Left renal pelvis (tissue), 4 donors: ENCODE measurements at regions not wholly inside any gene's neighbourhood (a gene's known extent, or its start where the extent isn't known, plus 50 kb on each side); places are given as distances from the start of the nearest gene placed in this dataset.

Source experiments
- DNase-seq, 4 donors: peaks; one replicate each; pipeline ENCODE4 v3.0.0-alpha.2; 2013; ENCODE audit warnings: low read depth in 4 of 4, low spot score in 3 of 4

DNA sequence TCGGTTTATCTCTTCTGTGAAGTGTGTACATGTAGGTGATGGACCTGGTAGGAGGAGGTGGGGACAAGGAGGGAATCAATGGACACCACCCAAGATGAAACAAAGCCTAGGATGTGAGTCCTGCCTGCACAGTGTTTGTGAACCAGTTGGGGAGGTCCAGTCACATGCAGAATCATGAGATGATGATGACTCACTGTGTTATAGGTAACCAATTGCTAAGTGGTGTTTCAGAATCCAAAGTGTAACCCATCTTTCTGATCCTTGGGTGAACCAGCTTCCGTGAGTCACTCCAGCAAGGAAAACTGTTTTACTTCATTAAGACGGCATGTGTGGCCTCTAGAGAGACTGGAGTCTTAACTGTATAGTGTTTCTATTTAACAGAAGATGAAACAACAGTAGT, 57.9 kb upstream of the HPF1 start:
- DNase-seq: no peak

- DNase-seq: no peak
These were observed 53.7 kb upstream of the HPF1 start for GRCh38 chr4:169811476-169811875.

DNA sequence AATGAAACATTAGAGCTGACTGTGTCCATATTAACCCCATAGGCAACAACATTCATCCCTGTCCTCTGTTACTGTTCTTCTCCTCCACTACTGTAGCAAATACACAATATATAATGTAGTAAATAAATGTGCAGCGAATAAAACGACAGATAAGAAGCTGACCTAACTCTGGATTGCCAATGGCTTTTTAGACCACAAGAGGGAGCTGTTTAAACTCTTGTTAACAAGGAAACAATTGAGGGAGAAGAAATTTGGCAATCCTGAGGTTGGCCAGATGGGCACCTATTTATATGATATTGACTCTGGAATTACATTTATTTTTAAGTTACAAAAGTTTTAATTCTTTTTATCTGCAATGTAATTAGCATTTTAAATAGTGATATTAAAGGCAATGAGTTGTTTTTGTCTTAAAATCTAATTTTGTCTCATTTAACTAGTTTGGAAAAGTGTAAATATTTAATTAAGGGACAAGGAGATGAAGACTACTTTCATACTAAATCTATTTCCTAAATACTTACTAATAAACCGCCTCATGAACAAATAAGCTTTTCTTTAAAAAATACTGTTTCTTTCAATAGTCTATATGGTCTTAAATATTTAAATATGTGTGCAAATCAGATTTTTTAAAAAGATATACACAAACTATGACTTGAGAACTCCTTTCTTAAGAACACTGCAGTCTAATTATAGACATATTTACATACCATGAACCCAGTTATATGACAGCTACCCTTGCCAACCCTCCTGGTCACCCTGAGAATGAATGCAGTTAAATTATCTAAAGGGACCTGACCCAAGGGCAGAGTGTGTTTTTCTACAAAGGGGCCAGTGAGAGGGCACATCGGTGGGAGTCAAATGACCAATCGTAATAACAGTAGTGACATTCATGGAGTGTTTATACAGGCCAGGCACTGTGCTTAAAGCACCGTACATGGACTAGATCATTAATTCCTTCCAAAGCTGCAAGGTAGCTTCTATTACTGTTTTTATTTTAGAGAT, 52.9 kb upstream of the HPF1 start:
- peak; percentile 18 to 62 (median 56) for DNase-seq

DNA sequence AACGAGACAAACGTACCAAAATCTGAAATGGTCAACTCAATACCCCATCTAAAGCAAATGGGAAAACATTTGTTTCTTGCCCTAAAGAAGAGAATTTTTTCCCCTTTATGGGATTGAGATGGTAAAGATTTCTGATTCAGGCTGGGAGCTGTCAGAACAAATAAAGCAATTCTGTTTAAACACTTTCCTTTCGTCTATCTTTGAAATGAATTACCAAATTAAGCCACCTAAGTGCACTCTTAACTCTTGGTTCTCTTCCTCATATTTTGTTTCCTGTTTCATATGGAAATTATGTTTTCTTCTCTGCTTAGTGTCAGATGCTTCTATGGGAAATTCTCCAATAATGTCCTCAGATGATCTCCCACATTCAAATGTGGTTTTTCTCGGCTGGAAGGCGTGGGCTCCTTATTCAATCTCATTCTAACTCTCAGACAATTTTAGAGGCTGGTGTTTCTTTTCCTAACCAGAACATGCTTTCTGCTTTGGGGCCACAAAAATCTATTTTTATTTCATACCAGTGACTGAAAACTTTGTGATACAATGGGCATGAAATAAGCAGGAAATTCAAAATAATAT, 50.3 kb upstream of the HPF1 start:
- DNase-seq: no peak
